PFSK-1 (cell line): ENCODE measurements at regions not wholly inside any gene's neighbourhood (a gene's known extent, or its start where the extent isn't known, plus 50 kb on each side); places are given as distances from the start of the nearest gene placed in this dataset.

Experiments
- POLR2AphosphoS5 ChIP-seq: IDR thresholded peaks from 2 replicates; pipeline ENCODE4 v1.6.1; 2012; ENCODE audit warnings: low read depth, mild to moderate bottlenecking, control low read depth, low read length, moderate library complexity
- SIN3A ChIP-seq: IDR thresholded peaks from 2 replicates; pipeline ENCODE4 v1.6.1; 2012; ENCODE audit warnings: mild to moderate bottlenecking, low read length, moderate library complexity, borderline replicate concordance; ENCODE audit not compliant: insufficient read depth
- TAF1 ChIP-seq: IDR thresholded peaks from 2 replicates; pipeline ENCODE4 v1.6.1; 2012; ENCODE audit warnings: low read length, control low read depth, borderline replicate concordance; ENCODE audit not compliant: insufficient read depth
- TF ChIP-seq, protein P1 (sequence below), 2 experiments: IDR thresholded peaks; 2 replicates each; pipeline versions ENCODE4 v1.6.1 to v1.8.0; 2011 to 2012; ENCODE audit warnings: low read depth in 2 of 2, low read length in 2 of 2, control low read depth in 1 of 2, inconsistent platforms in 1 of 2, mild to moderate bottlenecking in 1 of 2, moderate library complexity in 1 of 2; ENCODE audit not compliant: insufficient read depth in 1 of 2

- TF ChIP-seq TAF1: no peak
- no peak for TF ChIP-seq POLR2AphosphoS5
- TF ChIP-seq SIN3A: no peak
- TF ChIP-seq, protein P1, sequence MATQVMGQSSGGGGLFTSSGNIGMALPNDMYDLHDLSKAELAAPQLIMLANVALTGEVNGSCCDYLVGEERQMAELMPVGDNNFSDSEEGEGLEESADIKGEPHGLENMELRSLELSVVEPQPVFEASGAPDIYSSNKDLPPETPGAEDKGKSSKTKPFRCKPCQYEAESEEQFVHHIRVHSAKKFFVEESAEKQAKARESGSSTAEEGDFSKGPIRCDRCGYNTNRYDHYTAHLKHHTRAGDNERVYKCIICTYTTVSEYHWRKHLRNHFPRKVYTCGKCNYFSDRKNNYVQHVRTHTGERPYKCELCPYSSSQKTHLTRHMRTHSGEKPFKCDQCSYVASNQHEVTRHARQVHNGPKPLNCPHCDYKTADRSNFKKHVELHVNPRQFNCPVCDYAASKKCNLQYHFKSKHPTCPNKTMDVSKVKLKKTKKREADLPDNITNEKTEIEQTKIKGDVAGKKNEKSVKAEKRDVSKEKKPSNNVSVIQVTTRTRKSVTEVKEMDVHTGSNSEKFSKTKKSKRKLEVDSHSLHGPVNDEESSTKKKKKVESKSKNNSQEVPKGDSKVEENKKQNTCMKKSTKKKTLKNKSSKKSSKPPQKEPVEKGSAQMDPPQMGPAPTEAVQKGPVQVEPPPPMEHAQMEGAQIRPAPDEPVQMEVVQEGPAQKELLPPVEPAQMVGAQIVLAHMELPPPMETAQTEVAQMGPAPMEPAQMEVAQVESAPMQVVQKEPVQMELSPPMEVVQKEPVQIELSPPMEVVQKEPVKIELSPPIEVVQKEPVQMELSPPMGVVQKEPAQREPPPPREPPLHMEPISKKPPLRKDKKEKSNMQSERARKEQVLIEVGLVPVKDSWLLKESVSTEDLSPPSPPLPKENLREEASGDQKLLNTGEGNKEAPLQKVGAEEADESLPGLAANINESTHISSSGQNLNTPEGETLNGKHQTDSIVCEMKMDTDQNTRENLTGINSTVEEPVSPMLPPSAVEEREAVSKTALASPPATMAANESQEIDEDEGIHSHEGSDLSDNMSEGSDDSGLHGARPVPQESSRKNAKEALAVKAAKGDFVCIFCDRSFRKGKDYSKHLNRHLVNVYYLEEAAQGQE (IDR thresholded peaks at IDR 0.05; ENCODE audit: insufficient read depth in 1 of 2, low read depth in 2 of 2, low read length in 2 of 2): no peak
Observed at GRCh38 chr4:111602848-111603247, 542.4 kb upstream of the FAM241A start.
